WTC11 (cell line): ENCODE measurements at regions not wholly inside any gene's neighbourhood (a gene's known extent, or its start where the extent isn't known, plus 50 kb on each side); places are given as distances from the start of the nearest gene placed in this dataset.

Experiments used
- ATF1 ChIP-seq: sonication (generic); formaldehyde crosslinking; IDR thresholded peaks from 2 replicates; pipeline ENCODE4 v1.8.1; 2023; ENCODE audit warnings: mild to moderate bottlenecking, moderate library complexity, missing genetic modification reagents
- ATF2 ChIP-seq: sonication (generic); formaldehyde crosslinking; IDR thresholded peaks from 2 replicates; pipeline ENCODE4 v1.8.1; 2022; ENCODE audit warnings: low read depth, missing genetic modification reagents, borderline replicate concordance
- ATF3 ChIP-seq: sonication (generic); formaldehyde crosslinking; conservative IDR thresholded peaks from 2 replicates; pipeline ENCODE4 v1.8.1; 2022; ENCODE audit warnings: mild to moderate bottlenecking, missing genetic modification reagents
- ATF6 ChIP-seq: sonication (generic); formaldehyde crosslinking; IDR thresholded peaks from 2 replicates; pipeline ENCODE4 v1.8.1; 2023; ENCODE audit warnings: mild to moderate bottlenecking, missing genetic modification reagents
- CTCF ChIP-seq: fragments of 200-600 bp; IDR thresholded peaks from 2 replicates; pipeline ENCODE4 v1.8.0; 2022; ENCODE audit warnings: antibody characterized with exemption
- ELF4 ChIP-seq: sonication (generic); formaldehyde crosslinking; IDR thresholded peaks from 2 replicates; pipeline ENCODE4 v1.8.1; 2022; ENCODE audit warnings: low read depth, mild to moderate bottlenecking, moderate library complexity, missing genetic modification reagents
- JUN ChIP-seq: sonication (generic); formaldehyde crosslinking; IDR thresholded peaks from 2 replicates; pipeline ENCODE4 v1.8.0; 2023; ENCODE audit warnings: mild to moderate bottlenecking, missing genetic modification reagents
- SMAD3 ChIP-seq: sonication (generic); formaldehyde crosslinking; IDR thresholded peaks from 2 replicates; pipeline ENCODE4 v1.8.0; 2022; ENCODE audit warnings: missing genetic modification reagents, mild to moderate bottlenecking, borderline replicate concordance
- ZNF138 ChIP-seq: sonication (generic); formaldehyde crosslinking; conservative IDR thresholded peaks from 2 replicates; pipeline ENCODE4 v1.8.1; 2022; ENCODE audit warnings: mild to moderate bottlenecking, moderate library complexity, missing genetic modification reagents
- ZNF416 ChIP-seq: fragments of 250-450 bp; sonication (Bioruptor Pico); IDR thresholded peaks from 2 replicates; pipeline ENCODE4 v1.9.0; 2021; ENCODE audit warnings: mild to moderate bottlenecking, inconsistent platforms
- ZNF423 ChIP-seq: fragments of 250-450 bp; sonication (Bioruptor Pico); IDR thresholded peaks from 2 replicates; pipeline ENCODE4 v2.1.2; 2022; ENCODE audit warnings: mild to moderate bottlenecking, moderate library complexity

GRCh38 chr1:164983023-164983650, 373.4 kb downstream of the LMX1A start:
- TF ChIP-seq ELF4 (CRISPR knock-in tag), result no peak
- no peak for TF ChIP-seq ZNF416 (CRISPR knock-in tag)
- no peak for TF ChIP-seq CTCF
- TF ChIP-seq SMAD3, result no peak
- no peak for TF ChIP-seq ZNF138
- TF ChIP-seq ZNF423 (CRISPR knock-in tag), result no peak
- no peak for TF ChIP-seq JUN (CRISPR knock-in tag)
- TF ChIP-seq ATF6 (CRISPR knock-in tag), result no peak
- no peak for TF ChIP-seq ATF1
- TF ChIP-seq ATF3 (CRISPR knock-in tag), result no peak
- no peak for TF ChIP-seq ATF2
